HG03108 (cell line): ENCODE measurements at regions not wholly inside any gene's neighbourhood (a gene's known extent, or its start where the extent isn't known, plus 50 kb on each side); places are given as distances from the start of the nearest gene placed in this dataset.
"Not testable (repeated sequence)": the region's sequence is repeated elsewhere in the genome, so short reads cannot be mapped to it uniquely, and the experiment has no call there.

Source experiments
- ATAC-seq: cut with Tn5 transposase; IDR thresholded peaks from one replicate; pipeline ENCODE4 v1.9.1; 2021; ENCODE audit warnings: moderate library complexity; ENCODE audit not compliant: unreplicated experiment

DNA sequence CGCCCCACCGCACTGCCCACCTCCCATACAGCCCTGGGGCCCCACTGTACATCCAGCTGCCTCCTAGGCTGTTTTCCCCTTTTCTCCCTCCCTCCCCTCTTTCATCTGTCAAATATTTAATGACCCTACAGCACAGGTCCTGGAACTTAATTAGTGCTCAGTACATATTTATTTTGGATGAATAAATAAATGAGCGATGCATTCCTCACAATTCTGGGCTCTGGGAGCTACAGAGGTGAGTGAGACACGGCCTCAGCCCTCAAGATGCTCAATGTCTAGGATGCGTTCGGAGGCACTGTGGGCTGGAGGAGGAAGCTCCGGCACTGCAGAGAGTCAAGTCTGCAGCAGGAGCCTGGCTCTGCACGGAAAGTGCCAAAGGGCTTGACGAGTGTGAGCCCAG is 175.0 kb downstream of the FAM43A start:
- no peak for ATAC-seq

DNA sequence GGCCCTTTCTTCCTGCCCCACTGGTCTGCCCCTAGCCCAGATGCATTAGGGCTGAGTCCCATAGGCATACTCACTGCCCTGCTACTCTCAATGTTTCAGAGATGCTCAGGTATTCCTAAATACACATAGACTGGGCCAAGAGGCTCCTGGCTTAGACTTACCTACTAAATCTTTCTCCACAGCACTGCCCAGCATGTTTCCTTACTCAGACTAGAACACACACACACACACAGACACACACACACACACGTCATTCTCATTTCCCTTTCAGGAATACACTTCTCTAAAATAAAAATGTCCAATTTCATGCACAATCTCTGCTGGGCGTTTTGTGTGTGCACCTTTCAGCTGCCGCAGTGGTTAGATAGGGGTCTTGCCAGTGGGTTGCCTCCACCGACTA is 175.7 kb downstream of the FAM43A start:
- ATAC-seq = no peak

DNA sequence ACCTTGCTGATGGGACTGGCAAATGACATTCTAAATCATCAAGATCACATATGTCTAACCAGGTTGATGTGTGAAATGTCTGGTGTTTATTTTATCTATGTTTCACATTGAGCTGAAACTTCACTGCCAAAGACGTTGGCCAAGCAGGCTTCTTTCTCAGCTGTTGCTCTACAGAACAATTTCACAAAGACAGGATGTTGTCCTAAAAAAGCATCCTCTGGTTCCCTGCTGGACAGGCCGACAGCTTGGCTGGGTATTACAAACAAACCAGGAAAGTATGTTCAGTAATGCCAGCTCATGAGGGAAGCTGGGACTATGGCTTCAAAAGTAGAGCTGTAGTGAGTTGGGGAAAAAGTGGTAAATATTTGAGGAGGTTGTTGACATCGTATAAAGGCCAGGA is 179.4 kb downstream of the FAM43A start:
- ATAC-seq = no peak

DNA sequence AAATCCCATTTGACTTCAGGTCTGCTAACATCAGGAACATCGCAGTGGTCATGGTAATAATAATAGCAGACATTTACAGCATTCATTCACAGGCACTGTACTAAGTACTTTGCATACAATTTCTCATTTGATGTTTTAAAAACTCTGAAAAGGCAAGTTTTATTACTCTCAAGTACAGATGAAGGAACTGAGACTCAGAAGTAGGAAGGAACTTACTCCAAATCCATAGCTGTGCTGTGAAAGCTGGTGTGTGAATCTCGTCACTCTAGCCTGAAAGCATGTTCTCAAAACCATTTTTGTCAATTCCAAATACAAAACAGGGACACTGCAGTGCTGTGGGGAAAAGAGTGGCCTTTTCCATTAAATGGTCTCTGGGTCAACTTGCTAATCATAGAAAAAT is 179.9 kb downstream of the FAM43A start:
- ATAC-seq = no peak

DNA sequence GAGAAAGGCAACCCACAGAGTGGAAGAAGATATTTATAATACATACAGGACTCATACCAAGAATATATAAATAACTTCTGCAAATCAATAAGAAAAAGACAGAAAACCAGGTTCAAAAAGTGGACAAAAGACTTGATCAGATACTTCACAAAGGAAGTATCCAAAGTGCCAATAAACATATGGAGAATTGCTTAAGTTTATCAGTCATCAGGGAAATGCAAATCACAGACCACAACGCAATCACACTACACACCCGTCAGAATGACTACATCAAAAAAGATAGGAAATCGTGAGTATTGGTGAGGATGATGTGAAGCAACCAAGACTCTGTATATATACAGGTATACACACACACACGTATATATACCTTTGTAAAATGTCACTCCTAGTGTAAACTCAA is 180.6 kb downstream of the FAM43A start:
- ATAC-seq = no peak

DNA sequence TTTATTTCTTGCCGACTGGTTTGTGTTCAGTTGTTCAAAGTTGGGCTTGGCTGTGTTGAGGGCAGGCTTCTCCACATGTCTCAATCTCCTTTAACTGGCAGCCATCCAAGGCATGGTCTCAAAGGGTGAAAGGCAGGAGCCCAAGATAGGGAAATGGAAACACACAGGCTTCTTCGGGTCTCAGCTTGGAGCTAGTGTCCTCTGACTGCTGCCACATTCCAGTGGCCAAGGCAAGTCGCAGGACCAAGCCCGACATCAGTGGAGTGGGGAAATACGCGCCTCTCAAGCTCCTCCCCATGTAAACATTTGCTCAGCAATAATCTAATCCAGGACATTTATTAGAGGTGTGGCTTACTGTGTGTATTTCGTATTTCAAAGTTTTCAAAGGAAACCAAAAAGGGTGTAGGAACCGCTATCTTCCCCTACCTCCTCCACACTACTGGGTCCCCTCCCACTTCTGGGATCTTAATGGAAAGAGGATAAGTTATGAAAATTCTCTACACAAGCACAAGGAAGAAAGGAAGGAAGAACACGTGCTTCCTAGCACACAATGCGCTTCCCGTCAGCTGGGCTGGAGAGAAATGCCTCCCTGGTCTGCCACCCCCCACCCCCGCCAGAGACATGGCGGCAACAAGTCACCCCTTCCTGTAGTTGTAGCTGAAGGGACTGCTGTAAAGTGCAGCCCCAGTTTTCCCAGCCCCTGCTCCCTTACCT is 181.7 kb downstream of the FAM43A start:
- no peak for ATAC-seq

DNA sequence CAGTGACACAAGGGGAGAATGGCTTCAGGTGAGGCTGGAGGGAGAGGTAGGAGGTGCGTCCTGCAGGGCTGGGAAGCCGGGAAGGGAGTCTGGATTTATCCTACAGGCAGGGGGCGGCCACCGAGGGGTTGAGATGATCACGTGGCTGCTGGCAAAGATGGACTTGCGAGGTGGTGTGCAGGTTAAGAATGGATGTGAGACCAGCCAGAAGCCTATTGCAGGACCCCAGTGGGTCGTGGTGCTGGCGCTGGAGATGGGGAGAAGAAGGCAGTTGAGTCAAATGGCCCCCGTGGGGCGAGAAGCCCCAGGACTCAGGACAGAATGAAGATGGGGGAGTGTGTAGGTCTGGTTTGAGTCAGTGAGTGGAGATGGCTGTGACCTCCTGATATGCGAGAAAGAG is 183.1 kb downstream of the FAM43A start:
- ATAC-seq = no peak

DNA sequence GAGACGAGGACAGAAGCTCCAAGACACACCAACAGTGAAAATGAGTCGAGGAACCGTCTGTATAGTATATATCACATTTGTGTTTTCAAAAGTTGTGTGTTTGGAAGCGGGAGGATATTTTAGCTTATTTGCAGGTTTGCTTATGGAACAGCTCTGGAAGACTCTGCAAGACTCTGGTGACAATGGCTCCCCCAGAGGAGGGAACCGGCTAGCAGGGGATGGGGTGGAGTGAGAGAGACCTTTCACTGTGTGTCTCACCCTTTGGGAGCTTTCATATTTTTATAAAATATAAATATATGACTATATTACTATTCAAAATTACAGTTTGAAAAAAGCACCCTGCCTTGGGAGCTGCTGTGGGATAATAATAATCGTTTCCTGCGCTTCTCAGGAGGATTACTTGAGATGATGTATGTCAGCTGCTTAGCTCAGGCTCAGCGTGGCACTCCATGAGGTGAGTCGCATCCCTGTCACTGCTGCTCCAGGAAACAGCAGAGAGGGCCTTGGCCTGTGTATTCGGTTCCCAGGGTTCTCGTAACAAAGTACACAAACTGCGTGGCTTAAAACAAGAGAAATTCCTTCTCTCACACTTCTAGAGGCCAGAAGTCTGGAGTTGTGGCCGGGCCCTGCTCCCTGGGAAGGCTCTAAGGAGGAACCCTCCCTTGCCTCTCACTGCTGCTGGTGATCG is 183.9 kb downstream of the FAM43A start:
- ATAC-seq = no peak

DNA sequence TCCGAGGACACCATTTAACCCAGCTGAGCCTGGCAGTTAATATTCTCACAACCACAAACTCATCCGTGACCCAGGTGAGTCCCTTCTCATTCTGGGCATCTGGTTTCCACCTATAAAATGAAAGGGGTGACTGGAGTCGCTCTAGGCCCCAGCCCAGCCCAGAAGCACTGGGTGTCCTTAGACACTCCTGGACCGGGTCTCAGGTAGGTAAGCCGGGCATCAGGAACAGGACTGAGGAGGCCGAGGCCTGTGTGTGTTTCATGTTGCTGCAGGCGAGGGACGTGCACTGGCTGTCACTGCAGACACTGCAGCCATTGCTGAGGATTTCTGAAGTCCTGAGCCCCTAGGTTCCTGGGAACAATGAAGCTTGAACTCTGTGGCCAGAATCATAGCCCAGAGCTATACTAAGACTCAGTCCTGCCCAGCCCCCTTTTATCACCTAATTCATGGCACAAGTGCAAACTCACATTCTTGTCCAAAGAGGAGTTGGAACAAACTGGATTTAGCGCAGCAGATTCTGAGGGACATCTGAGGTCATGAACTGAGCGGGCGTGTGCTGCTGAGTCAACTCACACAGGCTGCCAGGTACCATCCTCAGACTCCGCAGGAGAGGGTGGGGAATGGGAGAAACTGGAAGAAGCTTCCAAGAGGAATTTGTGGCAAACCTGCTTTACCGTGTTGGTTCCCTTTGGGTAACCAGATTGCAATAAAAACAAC is 184.9 kb downstream of the FAM43A start:
- ATAC-seq = no peak

DNA sequence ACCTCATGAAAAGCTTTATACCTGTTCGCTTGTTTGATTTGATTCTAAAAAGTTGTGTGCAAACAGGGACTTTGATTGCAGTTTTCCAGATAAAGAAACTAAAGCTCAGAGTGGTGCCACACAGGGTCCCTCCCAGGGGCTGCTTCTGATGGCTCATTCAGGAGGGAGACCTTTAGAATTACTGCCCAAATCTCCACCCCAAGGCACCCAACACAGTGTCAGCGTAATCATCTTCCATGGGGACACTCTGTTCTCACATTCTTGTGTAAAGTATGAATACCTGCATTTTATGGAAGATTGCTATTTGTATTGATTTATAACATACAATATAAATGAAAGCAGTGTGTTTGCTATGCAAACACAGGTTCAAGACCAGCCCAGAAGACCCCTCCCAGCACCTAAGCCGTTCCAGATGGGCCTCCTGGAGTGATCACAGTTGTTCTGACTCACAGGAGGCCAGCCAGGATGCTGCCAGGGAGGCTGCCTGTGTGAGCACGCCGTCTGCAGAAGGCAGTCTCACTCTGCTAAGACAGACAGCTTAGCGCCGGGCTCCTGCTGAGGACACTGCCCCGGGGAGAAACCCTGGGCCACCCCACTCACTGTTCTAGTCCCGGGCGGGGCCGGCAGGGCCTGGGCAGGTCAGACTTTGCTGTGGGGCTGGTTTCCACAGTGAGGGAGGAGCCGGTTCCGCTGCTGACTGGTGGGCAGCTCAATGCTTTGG is 185.6 kb downstream of the FAM43A start:
- no peak for ATAC-seq

DNA sequence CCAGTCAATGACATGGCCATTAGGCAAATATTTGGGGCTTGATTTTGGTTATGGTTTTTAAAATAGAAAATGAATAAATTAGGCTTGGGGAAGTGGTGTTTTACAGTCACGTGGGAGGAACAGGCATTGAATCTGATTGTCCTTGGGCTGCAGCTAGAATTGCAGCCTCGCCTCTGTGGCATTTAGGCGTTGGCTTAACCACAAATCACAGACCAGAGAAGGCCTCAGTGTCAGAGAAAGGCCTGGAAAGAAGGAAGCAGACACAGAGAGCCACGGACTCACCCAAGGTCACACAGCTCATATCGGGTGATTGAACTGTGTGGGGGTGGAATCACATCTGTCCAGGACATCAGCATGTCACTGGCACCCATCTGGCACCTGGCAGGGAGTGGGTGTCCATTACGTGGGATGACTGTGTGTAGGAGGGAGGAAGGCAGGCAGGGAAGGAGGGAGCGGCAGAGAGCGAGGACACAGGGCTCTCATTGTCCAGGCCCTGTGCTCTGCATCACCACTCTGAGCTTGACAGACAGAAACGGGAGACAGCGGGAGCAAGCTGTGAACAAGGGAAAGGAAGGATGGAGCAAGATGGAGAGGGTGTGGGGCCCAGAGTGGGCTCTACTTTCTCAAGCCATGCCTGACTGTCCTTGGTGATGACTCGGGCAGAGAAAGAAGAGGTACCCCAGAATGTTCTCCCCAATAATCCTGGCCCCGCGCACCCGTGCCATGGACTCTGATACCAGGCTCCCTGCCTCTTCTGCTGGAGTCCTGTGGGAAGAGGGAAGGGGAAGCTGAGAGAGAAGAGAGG is 186.4 kb downstream of the FAM43A start:
- ATAC-seq = no peak

DNA sequence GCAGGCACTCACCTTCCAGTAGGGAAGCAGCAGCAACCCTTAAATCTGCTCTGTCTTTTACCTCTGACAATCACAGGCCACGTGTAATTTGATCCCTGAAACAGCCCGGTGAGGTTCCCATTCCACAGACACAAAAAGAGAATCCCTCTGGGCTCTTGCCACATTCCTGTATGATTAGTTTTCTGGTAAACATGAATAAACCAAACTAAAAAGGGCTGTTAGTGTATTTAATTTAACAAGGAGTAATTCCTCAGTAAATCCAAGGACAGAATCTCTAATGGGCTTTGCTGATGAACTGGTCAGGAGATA is 186.9 kb downstream of the FAM43A start:
- ATAC-seq = no peak

DNA sequence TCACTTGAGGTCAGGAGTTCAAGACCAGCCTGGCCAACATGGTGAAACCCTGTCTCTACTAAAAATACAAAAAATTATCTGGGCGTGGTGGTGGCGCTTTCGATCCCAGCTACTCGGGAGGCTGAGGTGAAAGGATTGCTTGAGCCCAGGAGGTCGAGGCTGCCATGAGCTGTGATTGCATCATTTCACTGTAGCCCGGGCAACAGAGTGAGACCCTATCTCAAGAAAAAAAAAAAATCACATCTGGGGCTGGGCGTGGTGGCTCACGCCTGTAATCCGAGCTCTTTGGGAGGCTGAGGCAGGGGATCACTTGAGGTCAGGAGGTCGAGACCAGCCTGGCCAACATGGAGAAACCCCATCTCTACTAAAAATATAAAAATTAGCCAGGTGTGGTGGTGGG is 187.8 kb downstream of the FAM43A start:
- not testable (repeated sequence) for ATAC-seq

DNA sequence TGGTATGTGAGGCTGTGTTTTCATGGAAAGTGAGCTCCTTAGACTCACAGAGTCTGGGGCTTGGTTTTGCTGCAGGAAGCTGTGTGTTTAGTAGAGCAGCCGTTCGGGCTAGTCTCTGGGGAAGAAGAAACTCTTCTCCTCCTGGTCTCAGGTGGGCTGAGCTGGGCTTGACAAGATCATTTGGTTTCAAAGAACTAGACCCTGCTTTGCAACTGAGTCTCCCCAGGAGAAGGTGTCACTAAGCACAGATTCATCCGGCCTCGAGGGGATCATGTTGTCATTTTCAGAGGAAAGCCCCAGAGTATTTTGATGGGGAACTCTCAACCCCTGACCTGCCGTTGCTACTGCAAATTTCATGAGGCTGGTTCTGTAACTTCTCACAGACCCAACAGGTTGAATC is 188.5 kb downstream of the FAM43A start:
- ATAC-seq = no peak

DNA sequence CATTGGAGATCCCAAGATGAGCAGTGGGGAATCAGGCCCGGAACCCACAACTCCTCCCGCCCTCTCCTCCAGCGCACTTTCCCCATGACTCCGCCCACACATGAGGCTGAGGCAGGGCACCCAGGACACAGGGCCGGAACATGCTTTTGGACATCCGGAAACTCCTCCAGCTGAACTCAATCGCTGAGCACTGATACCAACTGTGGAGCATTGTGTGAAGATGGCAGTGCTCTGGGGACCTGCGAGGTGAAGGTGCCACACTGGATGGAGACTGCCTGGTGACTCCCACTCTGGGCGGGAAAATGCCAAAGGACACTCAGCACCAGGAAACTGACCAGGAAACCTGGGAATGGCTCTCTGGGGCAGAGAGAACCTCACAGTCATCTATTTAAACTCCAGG is 189.1 kb downstream of the FAM43A start:
- ATAC-seq = no peak

DNA sequence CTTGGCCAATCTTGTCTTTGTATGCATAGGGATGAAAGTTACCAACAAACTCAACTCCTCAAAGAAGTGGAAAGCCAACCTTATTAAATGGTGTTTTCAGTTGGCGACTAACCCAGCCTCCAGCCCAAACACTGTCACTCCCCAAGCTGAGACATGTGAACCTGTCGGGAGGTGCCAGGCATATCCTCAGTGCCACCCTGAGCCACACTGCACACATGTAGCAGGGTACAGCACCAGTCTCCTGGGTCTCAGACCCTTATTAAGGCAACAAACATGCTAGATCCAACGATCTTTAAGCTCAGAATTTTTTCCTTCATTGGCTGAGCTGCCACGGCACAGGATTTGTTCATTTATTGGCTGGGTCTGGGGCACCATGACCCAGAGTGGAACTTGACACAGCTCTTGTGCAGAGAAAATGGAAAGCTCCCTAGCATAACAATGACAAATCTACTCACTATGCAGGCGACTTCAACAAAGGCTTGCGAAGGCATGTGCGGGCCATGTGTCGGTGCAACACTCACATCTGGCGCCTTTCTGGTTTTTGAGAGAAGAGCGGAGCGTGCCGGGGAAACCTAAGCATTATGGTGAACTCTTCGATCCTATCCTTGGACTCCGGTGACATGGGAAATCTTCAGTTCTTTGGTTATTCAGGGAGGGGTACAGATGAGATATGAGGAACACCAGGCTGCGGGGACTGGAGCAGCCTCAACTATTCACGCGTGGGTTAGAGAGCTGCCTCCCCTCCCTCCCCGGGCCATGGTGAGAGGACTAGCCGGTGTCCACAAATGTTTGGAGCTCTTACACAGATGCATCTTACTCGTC is 190.1 kb downstream of the FAM43A start:
- no peak for ATAC-seq

DNA sequence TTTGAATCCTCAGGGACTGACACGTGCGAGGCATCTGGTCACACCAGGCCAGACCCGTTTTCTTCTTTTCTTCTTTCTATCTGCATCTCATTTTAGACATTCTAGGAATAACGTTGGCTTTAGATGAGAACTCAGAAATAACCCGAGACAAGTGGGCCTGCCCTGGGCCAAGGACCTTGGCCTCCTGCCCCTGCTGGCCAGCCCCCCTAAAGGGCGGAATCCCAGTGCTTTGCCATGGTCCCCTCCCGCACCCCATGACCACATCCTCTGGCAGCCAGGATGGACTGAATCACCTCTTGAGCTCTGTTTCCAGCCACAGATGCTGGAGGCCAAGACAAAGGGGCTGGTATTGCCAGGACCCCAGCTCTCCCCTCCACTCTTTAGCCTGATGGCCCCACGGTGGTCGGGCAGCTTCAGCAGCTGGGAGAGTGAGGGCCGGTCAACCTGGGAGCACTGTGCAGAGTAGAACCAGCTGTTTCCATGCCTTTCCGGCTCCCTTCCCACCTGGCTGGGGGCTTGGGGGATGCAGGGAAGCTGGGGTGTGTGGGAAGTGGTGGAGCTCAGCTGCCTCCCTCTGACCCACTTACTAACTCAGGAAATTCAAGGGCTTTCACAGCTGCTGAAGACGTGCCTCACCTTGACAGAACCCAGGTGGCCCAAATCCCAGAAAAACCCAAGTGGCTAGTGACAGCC is 190.9 kb downstream of the FAM43A start:
- no peak for ATAC-seq

DNA sequence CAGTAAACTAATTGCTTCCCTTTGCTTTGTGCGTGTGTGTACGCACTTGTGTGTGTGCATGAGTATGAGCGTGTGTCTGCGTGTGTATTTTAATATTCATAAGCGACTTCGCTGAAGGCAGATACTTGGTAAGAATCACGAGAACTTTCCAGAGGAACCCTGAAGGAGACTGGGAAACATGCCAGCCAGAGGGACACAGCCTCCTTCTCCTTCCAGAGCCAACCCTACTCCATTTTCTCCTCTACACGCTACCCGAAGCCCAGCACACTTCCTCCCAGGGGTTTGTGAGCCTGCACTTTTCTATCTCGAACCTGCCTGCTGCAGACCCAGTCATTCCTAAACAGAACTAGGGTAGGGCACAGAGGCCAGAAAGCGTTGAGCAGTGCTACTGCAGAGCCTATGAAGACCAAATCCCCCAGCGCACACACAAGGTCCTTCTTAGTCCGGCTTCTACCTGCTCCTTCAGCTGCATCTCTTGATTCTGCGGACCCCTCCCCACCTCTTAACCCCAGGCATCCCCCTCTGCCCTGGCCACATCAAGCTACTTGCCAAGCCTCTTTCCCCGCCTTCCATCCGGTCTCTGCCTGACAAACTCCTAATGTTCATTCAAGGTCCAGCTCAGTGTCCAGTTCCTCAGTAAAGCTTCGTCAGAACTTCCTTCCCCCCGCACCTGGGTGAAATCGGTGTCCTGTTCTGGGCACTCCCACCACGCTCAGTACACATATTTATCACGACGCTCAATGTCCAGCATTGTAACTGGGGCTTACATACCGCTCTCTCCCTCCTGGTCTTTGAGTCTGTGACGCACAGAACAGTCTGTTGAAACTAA is 191.8 kb downstream of the FAM43A start:
- ATAC-seq = no peak
